ENCODE measurements at regions not wholly inside any gene's neighbourhood (a gene's known extent, or its start where the extent isn't known, plus 50 kb on each side); places are given as distances from the start of the nearest gene placed in this dataset.
"Not testable (repeated sequence)": the region's sequence is repeated elsewhere in the genome, so short reads cannot be mapped to it uniquely, and the experiment has no call there.

DNA sequence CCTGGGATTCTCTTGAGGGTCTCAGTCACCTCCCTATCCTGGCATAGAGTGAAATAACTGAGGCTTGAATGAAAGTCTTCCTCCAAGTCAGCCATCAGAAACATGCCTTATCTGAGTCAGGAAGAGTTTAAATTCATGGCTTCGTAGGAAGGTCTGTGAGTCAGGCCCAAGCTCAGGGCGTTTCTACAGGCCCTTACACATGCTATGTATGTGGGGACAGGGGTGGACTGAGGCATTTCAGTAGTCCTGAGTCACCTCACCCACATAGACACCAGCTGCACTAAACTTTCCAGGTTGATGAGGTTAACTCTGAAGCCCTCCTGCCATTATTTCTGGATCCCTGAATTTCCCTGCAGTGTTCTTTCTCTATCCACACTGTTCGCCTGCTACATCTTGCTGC, 134.6 kb upstream of the RCN1 start:
- H3K27me3 ChIP-seq = no peaks in the 10 kb centered on the region
- TF ChIP-seq, protein P1, sequence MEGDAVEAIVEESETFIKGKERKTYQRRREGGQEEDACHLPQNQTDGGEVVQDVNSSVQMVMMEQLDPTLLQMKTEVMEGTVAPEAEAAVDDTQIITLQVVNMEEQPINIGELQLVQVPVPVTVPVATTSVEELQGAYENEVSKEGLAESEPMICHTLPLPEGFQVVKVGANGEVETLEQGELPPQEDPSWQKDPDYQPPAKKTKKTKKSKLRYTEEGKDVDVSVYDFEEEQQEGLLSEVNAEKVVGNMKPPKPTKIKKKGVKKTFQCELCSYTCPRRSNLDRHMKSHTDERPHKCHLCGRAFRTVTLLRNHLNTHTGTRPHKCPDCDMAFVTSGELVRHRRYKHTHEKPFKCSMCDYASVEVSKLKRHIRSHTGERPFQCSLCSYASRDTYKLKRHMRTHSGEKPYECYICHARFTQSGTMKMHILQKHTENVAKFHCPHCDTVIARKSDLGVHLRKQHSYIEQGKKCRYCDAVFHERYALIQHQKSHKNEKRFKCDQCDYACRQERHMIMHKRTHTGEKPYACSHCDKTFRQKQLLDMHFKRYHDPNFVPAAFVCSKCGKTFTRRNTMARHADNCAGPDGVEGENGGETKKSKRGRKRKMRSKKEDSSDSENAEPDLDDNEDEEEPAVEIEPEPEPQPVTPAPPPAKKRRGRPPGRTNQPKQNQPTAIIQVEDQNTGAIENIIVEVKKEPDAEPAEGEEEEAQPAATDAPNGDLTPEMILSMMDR (IDR thresholded peaks at IDR 0.05) = no peak
- H3K27ac ChIP-seq = no peak overlapping the region
- H3K4me3 ChIP-seq = no peak overlapping the region
- H3K36me3 ChIP-seq = no peaks in the 10 kb centered on the region
- H3K4me1 ChIP-seq = no peaks in the 10 kb centered on the region
- H3K9me3 ChIP-seq = no peaks in the 10 kb centered on the region
- DNase-seq = no peak
- intact Hi-C loops (cut with DNase I; ENCODE audit: low total_unique reads) = no loop called here

DNA sequence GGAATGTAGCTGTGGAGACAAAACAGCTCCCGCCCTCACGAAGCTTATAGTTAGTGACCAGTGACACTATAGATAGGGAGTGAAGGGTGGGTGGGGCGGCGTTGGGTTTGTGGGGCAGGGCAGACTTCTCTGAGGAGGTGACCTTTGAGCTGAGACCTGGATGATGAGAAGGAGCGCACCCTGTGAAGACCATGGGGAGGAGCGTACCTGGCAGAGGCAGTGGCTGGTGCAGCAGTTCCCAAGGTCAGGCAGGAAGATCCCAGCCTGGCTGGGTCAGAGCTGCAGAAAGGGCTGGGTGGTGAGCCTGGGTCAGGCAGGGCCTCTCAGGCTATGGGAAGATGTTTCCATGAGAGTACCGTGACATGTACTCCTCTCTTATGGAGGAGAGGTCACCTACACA, 135.0 kb upstream of the RCN1 start:
- DNase-seq = no peak
- Histone ChIP-seq H3K36me3 (no peaks in the 10 kb centered on the region), H3K4me1 (no peaks in the 10 kb centered on the region), H3K4me3 (no peak overlapping the region), H3K27ac (no peak overlapping the region), H3K27me3 (no peaks in the 10 kb centered on the region), H3K9me3 (no peaks in the 10 kb centered on the region)
- intact Hi-C loops (cut with DNase I; ENCODE audit: low total_unique reads) = no loop called here
- TF ChIP-seq, protein P1 (IDR thresholded peaks at IDR 0.05) = no peak

DNA sequence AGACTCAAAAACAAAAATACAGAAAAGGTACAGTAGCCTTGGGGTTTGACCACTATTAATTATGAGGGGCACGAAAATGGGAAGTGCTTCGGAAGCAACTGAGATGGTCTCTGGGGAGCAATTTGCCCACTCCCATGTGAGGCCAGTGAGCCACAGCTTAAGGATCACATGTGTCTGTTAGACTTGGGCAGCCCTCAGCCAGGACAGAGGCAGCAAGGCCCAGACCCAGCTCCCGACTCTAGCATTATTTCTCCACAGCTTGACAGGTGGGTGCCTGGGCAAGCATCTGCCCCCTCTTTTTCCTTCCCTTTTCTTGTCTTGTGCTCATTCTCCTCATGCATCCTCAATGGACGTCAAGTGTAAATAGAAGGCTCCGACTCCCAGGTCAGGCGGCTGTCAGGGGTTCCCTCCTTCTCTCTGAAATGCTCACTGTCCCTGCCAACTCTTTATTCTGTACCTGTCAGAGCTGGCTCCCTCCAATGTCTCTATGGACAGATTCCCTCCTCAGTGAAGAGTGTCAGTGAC, 137.0 kb upstream of the RCN1 start:
- Histone ChIP-seq H3K36me3 (no peaks in the 10 kb centered on the region), H3K27ac (no peak overlapping the region), H3K4me1 (no peaks in the 10 kb centered on the region), H3K4me3 (no peak overlapping the region), H3K9me3 (no peaks in the 10 kb centered on the region), H3K27me3 (no peaks in the 10 kb centered on the region)
- TF ChIP-seq, protein P1 (IDR thresholded peaks at IDR 0.05) = no peak
- no peak for DNase-seq
- intact Hi-C loops (cut with DNase I; ENCODE audit: low total_unique reads) = no loop called here

DNA sequence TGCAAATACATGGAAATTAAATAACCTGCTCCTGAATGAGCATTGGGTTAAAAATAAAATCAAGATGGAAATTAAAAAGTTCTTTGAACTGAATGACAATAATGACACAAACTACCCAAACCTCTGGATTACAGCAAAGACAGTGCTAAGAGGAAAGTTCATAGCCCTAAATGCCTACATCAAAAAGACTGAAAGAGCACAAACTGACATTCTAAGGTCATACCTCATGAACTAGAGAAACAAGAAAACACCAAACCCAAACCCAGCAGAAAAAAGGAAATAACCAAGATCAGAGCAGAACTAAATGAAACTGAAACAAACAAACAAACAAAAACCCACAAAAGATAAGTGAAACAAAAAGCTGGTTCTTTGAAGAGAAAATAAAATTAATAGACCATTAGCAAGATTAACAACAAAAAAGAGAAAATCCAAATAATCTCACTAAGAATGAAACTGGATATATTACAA, 138.6 kb upstream of the PAX6 start:
- H3K9me3 ChIP-seq; H3K4me3 ChIP-seq; H3K36me3 ChIP-seq; intact Hi-C loops (cut with DNase I; ENCODE audit: low total_unique reads); H3K27ac ChIP-seq; H3K27me3 ChIP-seq; H3K4me1 ChIP-seq; DNase-seq: not testable (repeated sequence)

DNA sequence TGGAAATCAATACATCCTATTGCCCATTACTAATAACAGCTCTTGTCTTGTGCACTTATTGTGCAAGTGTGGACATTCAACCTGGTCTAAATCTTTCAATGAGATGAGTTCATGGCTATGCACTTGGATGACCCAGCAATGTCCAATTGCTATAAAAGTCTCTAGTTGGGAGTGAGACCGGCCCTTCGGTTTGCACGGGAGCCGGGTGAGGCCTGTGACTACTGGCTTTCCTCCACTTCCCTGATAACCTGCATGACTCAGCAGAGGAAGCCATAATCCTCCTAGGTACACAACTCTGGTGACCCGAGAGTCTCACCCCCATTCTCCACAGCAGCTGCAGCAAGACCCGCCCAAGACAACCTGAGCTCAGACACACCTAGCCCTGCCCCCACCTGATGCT, 135.9 kb upstream of the PAX6 start:
- Histone ChIP-seq H3K9me3 (no peaks in the 10 kb centered on the region), H3K27ac (no peak overlapping the region), H3K27me3 (no peaks in the 10 kb centered on the region), H3K4me3 (no peak overlapping the region), H3K4me1 (no peaks in the 10 kb centered on the region), H3K36me3 (no peaks in the 10 kb centered on the region)
- TF ChIP-seq, protein P1 (IDR thresholded peaks at IDR 0.05) = no peak
- DNase-seq = no peak
- intact Hi-C loops (cut with DNase I; ENCODE audit: low total_unique reads) = no loop called here

DNA sequence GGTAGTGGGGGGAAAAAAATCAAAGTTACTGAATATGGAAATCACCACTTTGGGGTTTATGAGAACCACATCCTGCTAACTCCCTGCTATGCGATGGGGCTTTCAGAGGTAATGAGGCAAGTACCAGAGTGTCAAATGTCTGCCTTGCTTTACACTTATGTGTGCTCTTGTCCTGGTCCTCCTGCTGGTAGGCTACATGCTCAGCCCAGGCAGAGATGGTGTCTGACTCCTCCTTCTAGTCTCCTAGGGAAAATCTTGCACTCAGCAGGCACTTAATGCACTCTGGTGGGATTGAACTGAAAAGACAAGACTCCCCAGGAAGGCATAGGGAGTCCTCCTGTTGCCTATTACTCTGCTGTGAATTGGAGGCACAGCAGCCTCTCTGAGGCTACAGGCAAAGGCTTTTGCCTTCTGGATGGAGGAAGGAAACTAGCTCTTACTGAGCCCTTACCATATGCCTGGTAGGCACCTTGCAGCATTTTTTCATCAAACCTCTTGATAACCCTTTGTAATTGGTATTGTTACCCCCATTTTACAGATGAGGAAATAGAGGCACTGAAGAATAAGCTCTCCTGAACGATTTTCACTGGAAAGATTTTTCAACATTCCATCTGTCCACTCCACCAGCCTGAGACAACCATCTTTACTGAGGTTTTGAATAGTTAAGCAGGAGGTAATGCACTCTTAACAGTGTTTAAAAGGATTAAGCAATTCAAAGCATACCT, 132.1 kb upstream of the PAX6 start:
- DNase-seq = no peak
- no peak overlapping the region for H3K27ac ChIP-seq
- no peaks in the 10 kb centered on the region for H3K27me3 ChIP-seq
- no peaks in the 10 kb centered on the region for H3K4me1 ChIP-seq
- no peaks in the 10 kb centered on the region for H3K9me3 ChIP-seq
- H3K4me3 ChIP-seq = no peak overlapping the region
- intact Hi-C loops (cut with DNase I; ENCODE audit: low total_unique reads) = no loop called here
- H3K36me3 ChIP-seq = no peaks in the 10 kb centered on the region
- TF ChIP-seq, protein P1 (IDR thresholded peaks at IDR 0.05) = no peak

Measured in tibial artery (tissue), 4 donors.